MCF 10A (cell line): ENCODE measurements at regions not wholly inside any gene's neighbourhood (a gene's known extent, or its start where the extent isn't known, plus 50 kb on each side); places are given as distances from the start of the nearest gene placed in this dataset.

Experiments
- BruUV-seq: library from RNA; stranded (reverse); fragments of 400-500 nt; replicated peaks from 2 replicates; lab custom pipeline; 2021; lab: Mats Ljungman, UMichigan
- CTCF ChIA-PET: fragments of 300-600 bp; sonication (Branson Sonifier 250); formaldehyde crosslinking; extraction: SDS; loops from one replicate; lab custom pipeline; 2021; ENCODE audit warnings: antibody characterized with exemption, inconsistent platforms; lab: Yijun Ruan, JAX
- POLR2A ChIA-PET: fragments of 300-600, 350-650 bp; sonication (Branson Sonifier 250); formaldehyde crosslinking; extraction: SDS; loops from one replicate; lab custom pipeline; 2020; ENCODE audit warnings: antibody characterized with exemption, inconsistent platforms; lab: Yijun Ruan, JAX
- DNase-seq: peaks from one replicate; pipeline ENCODE4 v3.0.0-alpha.2; 2018; ENCODE audit not compliant: unreplicated experiment
- H3K27ac Mint-ChIP-seq: one replicate; pipeline ENCODE4 v1.8.0; 2022; ENCODE audit warnings: mild to moderate bottlenecking, low read depth, mixed read lengths; ENCODE audit not compliant: unreplicated experiment
- H3K27me3 Mint-ChIP-seq: one replicate; pipeline ENCODE4 v1.8.0; 2022; ENCODE audit warnings: mixed read lengths; ENCODE audit not compliant: insufficient read depth, unreplicated experiment
- H3K36me3 Mint-ChIP-seq: one replicate; pipeline ENCODE4 v1.8.0; 2022; ENCODE audit warnings: mild to moderate bottlenecking, moderate library complexity, mixed read lengths; ENCODE audit not compliant: insufficient read depth, unreplicated experiment
- H3K4me1 Mint-ChIP-seq: one replicate; pipeline ENCODE4 v1.8.0; 2022; ENCODE audit warnings: mixed read lengths; ENCODE audit not compliant: insufficient read depth, unreplicated experiment
- H3K4me3 Mint-ChIP-seq: one replicate; pipeline ENCODE4 v1.8.0; 2022; ENCODE audit warnings: mild to moderate bottlenecking, moderate library complexity, mixed read lengths; ENCODE audit not compliant: unreplicated experiment
- H3K9me3 Mint-ChIP-seq: one replicate; pipeline ENCODE4 v1.8.0; 2022; ENCODE audit warnings: mixed read lengths; ENCODE audit not compliant: unreplicated experiment
- intact Hi-C: fragments of 100-400 bp; cut with micrococcal nuclease; formaldehyde crosslinking; loops from 2 replicates; pipeline ENCODE4 v1.14.1; 2022
- TF ChIP-seq, protein P1 (sequence below): fragments of 200-600 bp; IDR thresholded peaks from one replicate; pipeline ENCODE4 v1.8.0; 2022; ENCODE audit warnings: antibody characterized with exemption, mild to moderate bottlenecking; ENCODE audit not compliant: unreplicated experiment

DNA sequence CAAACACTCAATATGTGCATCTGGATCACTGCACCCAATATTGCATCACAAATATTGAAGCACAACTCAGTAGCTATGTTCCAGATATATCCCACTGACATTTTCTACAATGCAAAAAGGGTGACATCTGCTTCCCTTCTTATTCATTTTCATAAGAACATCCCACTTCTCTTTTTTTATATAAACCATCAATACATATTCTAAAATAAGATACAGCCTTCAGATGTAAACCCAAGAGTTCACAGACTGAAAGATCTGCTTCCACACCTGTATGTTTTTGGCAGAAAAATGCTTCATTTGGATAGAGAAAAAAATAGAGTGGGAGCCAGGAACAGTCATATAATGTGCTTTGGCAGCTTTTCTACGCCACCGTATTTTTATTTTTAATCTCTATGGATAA lies 815.6 kb upstream of the ADGRL3 start:
- intact Hi-C loops = no loop called here
- ChIA-PET POLR2A (no interaction called here), CTCF (no interaction called here)
- no peaks in the 10 kb centered on the region for H3K36me3 Mint-ChIP-seq
- no TSS peak for BruUV-seq
- TF ChIP-seq, protein P1, sequence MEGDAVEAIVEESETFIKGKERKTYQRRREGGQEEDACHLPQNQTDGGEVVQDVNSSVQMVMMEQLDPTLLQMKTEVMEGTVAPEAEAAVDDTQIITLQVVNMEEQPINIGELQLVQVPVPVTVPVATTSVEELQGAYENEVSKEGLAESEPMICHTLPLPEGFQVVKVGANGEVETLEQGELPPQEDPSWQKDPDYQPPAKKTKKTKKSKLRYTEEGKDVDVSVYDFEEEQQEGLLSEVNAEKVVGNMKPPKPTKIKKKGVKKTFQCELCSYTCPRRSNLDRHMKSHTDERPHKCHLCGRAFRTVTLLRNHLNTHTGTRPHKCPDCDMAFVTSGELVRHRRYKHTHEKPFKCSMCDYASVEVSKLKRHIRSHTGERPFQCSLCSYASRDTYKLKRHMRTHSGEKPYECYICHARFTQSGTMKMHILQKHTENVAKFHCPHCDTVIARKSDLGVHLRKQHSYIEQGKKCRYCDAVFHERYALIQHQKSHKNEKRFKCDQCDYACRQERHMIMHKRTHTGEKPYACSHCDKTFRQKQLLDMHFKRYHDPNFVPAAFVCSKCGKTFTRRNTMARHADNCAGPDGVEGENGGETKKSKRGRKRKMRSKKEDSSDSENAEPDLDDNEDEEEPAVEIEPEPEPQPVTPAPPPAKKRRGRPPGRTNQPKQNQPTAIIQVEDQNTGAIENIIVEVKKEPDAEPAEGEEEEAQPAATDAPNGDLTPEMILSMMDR = no peak
- no peaks in the 10 kb centered on the region for H3K27me3 Mint-ChIP-seq
- H3K9me3 Mint-ChIP-seq = peaks cover 8% of the 10 kb centered on the region
- H3K4me3 Mint-ChIP-seq = no peak overlapping the region
- no peak overlapping the region for H3K27ac Mint-ChIP-seq
- H3K4me1 Mint-ChIP-seq = no peaks in the 10 kb centered on the region
- no peak for DNase-seq

DNA sequence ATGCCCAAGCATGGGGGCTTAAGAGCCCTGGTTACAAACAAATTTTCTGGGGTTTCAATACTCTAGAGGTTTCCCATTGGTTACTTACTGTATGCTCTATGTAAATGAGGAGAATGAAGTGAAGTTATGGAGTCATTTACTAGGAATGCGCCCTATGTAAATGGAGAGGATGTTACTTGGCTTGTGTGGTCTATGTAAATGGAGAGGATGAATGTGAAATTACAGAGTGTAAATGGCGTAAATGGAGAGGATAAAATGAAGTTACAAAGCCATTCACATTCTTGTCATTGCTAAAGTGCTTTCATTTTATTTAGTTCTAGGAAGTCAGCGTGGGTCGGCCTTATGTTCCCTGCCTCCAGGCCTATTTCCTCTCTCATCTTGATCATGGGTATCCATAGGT lies 810.5 kb upstream of the ADGRL3 start:
- DNase-seq = no peak
- POLR2A ChIA-PET = no interaction called here
- Mint-ChIP-seq H3K27ac (no peak overlapping the region), H3K4me1 (no peaks in the 10 kb centered on the region), H3K36me3 (no peaks in the 10 kb centered on the region), H3K4me3 (no peak overlapping the region), H3K9me3 (peaks cover 14% of the 10 kb centered on the region), H3K27me3 (no peaks in the 10 kb centered on the region)
- TF ChIP-seq, protein P1 = no peak
- intact Hi-C loops = no loop called here
- no TSS peak for BruUV-seq
- CTCF ChIA-PET = no interaction called here

DNA sequence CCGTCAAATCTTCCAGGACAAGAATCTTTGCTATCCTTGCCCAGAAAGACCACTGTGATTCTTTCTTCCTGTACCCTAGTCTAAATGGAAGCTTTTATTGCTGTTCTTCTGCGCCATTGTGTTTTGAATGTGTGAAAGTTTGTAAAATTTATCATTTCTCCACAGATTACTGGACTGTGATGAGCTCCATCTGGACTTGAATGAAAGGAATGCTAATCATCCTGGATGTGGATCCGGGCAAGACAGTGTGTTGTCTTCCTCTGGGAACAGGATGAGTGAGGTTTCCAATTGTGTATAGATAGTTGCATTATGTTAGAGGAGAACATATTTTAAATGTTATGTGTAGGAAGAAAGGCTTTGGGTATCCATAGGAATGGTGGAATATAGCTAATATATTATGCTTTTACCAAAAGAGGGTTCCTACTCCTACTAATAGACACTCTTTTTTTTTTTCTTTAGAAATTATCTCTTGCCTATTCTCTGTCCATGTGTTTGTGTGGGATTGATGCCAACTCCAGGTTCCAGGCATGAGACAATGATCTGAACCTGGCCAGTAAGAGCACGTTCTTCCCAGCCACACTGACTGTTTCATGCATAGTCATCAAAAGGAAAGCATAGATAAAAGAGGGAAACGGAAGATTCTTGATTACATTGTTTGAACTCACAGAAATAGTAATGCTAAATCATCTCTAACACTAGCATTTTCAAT lies 803.6 kb upstream of the ADGRL3 start:
- H3K9me3 Mint-ChIP-seq = peaks cover 6% of the 10 kb centered on the region
- TF ChIP-seq, protein P1 = no peak
- H3K4me1 Mint-ChIP-seq = peaks cover 8% of the 10 kb centered on the region
- BruUV-seq = no TSS peak
- peak; percentile 46 for DNase-seq
- intact Hi-C loops = no loop called here
- no peak overlapping the region for H3K27ac Mint-ChIP-seq
- no peaks in the 10 kb centered on the region for H3K36me3 Mint-ChIP-seq
- CTCF ChIA-PET = interaction anchor here (0.6 kb wide), 1 partner anchor 395 kb away, joined by 3 read pairs; no protein-coding TSS in a partner anchor
- POLR2A ChIA-PET = no interaction called here
- no peaks in the 10 kb centered on the region for H3K27me3 Mint-ChIP-seq
- no peak overlapping the region for H3K4me3 Mint-ChIP-seq

DNA sequence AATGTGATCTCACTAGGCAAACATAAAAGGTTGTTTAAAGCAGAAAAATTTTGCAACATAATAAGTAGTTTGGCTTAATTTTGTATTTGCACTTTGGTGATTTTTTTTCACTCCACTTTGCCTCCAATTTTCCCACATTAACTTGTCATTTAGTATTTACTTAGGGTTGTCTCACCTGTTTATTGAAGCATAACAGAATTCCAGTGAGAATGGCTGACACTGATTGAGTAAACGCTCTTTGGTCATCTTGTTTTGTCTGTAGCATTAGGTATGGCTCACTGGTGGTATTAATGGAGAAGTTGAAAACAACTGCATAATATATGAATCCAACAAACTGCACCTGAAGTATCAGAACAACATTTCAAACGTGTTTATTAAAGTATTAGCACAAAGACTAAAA lies 799.5 kb upstream of the ADGRL3 start:
- POLR2A ChIA-PET = no interaction called here
- Mint-ChIP-seq H3K9me3 (no peaks in the 10 kb centered on the region), H3K36me3 (no peaks in the 10 kb centered on the region), H3K4me1 (peaks cover 8% of the 10 kb centered on the region), H3K27me3 (no peaks in the 10 kb centered on the region), H3K4me3 (no peak overlapping the region), H3K27ac (no peak overlapping the region)
- CTCF ChIA-PET = no interaction called here
- DNase-seq = no peak
- intact Hi-C loops = no loop called here
- BruUV-seq = no TSS peak
- TF ChIP-seq, protein P1 = no peak
